Middle frontal gyrus (tissue), 1 donor: ENCODE measurements at regions not wholly inside any gene's neighbourhood (a gene's known extent, or its start where the extent isn't known, plus 50 kb on each side); places are given as distances from the start of the nearest gene placed in this dataset.
"Not testable (repeated sequence)": the region's sequence is repeated elsewhere in the genome, so short reads cannot be mapped to it uniquely, and the experiment has no call there.

ENCODE experiments used
- DNase-seq: peaks from one replicate; pipeline ENCODE4 v3.0.0-alpha.2; 2015; ENCODE audit warnings: low spot score; ENCODE audit errors: extremely low spot score

- no peak for DNase-seq
These were observed 702.7 kb downstream of the CDH18 start for GRCh38 chr5:19285286-19285685.

- DNase-seq = not testable (repeated sequence)
These were observed 700.3 kb downstream of the CDH18 start for GRCh38 chr5:19287548-19288277.

- not testable (repeated sequence) for DNase-seq
These were observed 699.7 kb downstream of the CDH18 start for GRCh38 chr5:19288311-19288710.

- no peak for DNase-seq
These were observed 690.1 kb downstream of the CDH18 start for GRCh38 chr5:19297934-19298333.

- no peak for DNase-seq
These were observed 686.7 kb downstream of the CDH18 start for GRCh38 chr5:19301271-19301670.

- no peak for DNase-seq
These were observed 673.2 kb downstream of the CDH18 start for GRCh38 chr5:19314840-19315239.

- DNase-seq = no peak
These were observed 668.7 kb downstream of the CDH18 start for GRCh38 chr5:19319252-19319651.

- DNase-seq = no peak
These were observed 665.1 kb downstream of the CDH18 start for GRCh38 chr5:19322716-19323485.

GRCh38 chr5:19334278-19334677 lies 653.7 kb downstream of the CDH18 start:
- DNase-seq = no peak

GRCh38 chr5:19342942-19343341 lies 645.1 kb downstream of the CDH18 start:
- DNase-seq = no peak

- no peak for DNase-seq
These were observed 635.9 kb downstream of the CDH18 start for GRCh38 chr5:19352120-19352519.

GRCh38 chr5:19369048-19369447 lies 619.0 kb downstream of the CDH18 start:
- DNase-seq = no peak

- no peak for DNase-seq
These were observed 618.4 kb downstream of the CDH18 start for GRCh38 chr5:19369561-19369960.

- no peak for DNase-seq
These were observed 617.2 kb downstream of the CDH18 start for GRCh38 chr5:19370655-19371386.

GRCh38 chr5:19388391-19388790 lies 599.6 kb downstream of the CDH18 start:
- no peak for DNase-seq

GRCh38 chr5:19401032-19401431 lies 587.0 kb downstream of the CDH18 start:
- DNase-seq = no peak

GRCh38 chr5:19406576-19407365 lies 581.2 kb downstream of the CDH18 start:
- no peak for DNase-seq

- no peak for DNase-seq
These were observed 579.9 kb downstream of the CDH18 start for GRCh38 chr5:19408149-19408548.

GRCh38 chr5:19411936-19412335 lies 576.1 kb downstream of the CDH18 start:
- no peak for DNase-seq
